GM23338 (cell line): ENCODE measurements at regions not wholly inside any gene's neighbourhood (a gene's known extent, or its start where the extent isn't known, plus 50 kb on each side); places are given as distances from the start of the nearest gene placed in this dataset.

Source experiments
- CTCF ChIP-seq, 2 experiments: fragments of 200-600 bp in 1 of 2; sonication (generic) in 1 of 2; conservative IDR thresholded peaks; 2 replicates each; pipeline versions ENCODE4 v1.5.1 to v1.6.1; 2016 to 2017; ENCODE audit warnings: antibody characterized with exemption in 2 of 2, low read depth in 2 of 2, mild to moderate bottlenecking in 2 of 2, moderate library complexity in 1 of 2
- POLR2AphosphoS5 ChIP-seq: IDR thresholded peaks from 2 replicates; pipeline ENCODE4 v1.6.1; 2016; ENCODE audit warnings: antibody characterized with exemption, low read depth
- REST ChIP-seq: IDR thresholded peaks from one replicate; pipeline ENCODE4 v1.6.1; 2018; ENCODE audit warnings: antibody characterized with exemption; ENCODE audit not compliant: unreplicated experiment
- STAT1 ChIP-seq: IDR thresholded peaks from one replicate; pipeline ENCODE4 v1.6.1; 2016; ENCODE audit warnings: antibody characterized with exemption; ENCODE audit not compliant: unreplicated experiment

- TF ChIP-seq CTCF (conservative IDR thresholded peaks at IDR 0.05; ENCODE audit: low read depth in 2 of 2), result no peak
- TF ChIP-seq REST, result no peak
- no peak for TF ChIP-seq POLR2AphosphoS5
- TF ChIP-seq STAT1, result no peak
Measured at GRCh38 chr3:80439490-80439889, 671.7 kb upstream of the ROBO1 start.
